ENCODE measurements at regions not wholly inside any gene's neighbourhood (a gene's known extent, or its start where the extent isn't known, plus 50 kb on each side); places are given as distances from the start of the nearest gene placed in this dataset.

GRCh38 chr1:10934150-10934818 lies 78.2 kb upstream of the TARDBP start:
- TF ChIP-seq CTCF (IDR thresholded peaks at IDR 0.05): no peak
- no peak overlapping the region for H3K4me3 ChIP-seq
- no peak for DNase-seq (ENCODE audit: low spot score in 2 of 2)
- H3K4me1 ChIP-seq: no peaks in the 10 kb centered on the region
- H3K9me3 ChIP-seq: no peaks in the 10 kb centered on the region
- intact Hi-C loops (cut with DNase I): no loop called here
- no peaks in the 10 kb centered on the region for H3K27me3 ChIP-seq
- H3K36me3 ChIP-seq: no peaks in the 10 kb centered on the region
- no peak overlapping the region for H3K27ac ChIP-seq

- no peak overlapping the region for H3K4me3 ChIP-seq
- no peak for DNase-seq (ENCODE audit: low spot score in 2 of 2)
- intact Hi-C loops (cut with DNase I): no loop called here
These were observed 77.2 kb upstream of the TARDBP start for GRCh38 chr1:10935246-10935645.

GRCh38 chr1:10935724-10936123 lies 76.7 kb upstream of the TARDBP start:
- no peaks in the 10 kb centered on the region for H3K9me3 ChIP-seq
- intact Hi-C loops (cut with DNase I): no loop called here
- no peak for TF ChIP-seq CTCF (IDR thresholded peaks at IDR 0.05)
- H3K4me3 ChIP-seq: no peak overlapping the region
- no peaks in the 10 kb centered on the region for H3K27me3 ChIP-seq
- no peak overlapping the region for H3K27ac ChIP-seq
- H3K36me3 ChIP-seq: no peaks in the 10 kb centered on the region
- H3K4me1 ChIP-seq: no peaks in the 10 kb centered on the region
- no peak for DNase-seq (ENCODE audit: low spot score in 2 of 2)

More at GRCh38 chr1:10935246-10935645, 77.2 kb upstream of the TARDBP start:
- Histone ChIP-seq H3K4me1 (no peaks in the 10 kb centered on the region), H3K36me3 (no peaks in the 10 kb centered on the region), H3K27ac (no peak overlapping the region), H3K27me3 (no peaks in the 10 kb centered on the region), H3K9me3 (no peaks in the 10 kb centered on the region)
- no peak for TF ChIP-seq CTCF (IDR thresholded peaks at IDR 0.05)

GRCh38 chr1:10936998-10937901 lies 75.2 kb upstream of the TARDBP start:
- intact Hi-C loops (cut with DNase I): no loop called here

More at GRCh38 chr1:10936998-10937901, 75.2 kb upstream of the TARDBP start:
- peaks cover 0 to 4% of the 10 kb centered on the region in 2 donors for H3K4me1 ChIP-seq
- DNase-seq (ENCODE audit: low spot score in 2 of 2): no peak
- H3K9me3 ChIP-seq: no peaks in the 10 kb centered on the region
- H3K4me3 ChIP-seq: no peak overlapping the region
- H3K27me3 ChIP-seq: peaks cover 3% of the 10 kb centered on the region
- H3K36me3 ChIP-seq: no peaks in the 10 kb centered on the region
- TF ChIP-seq CTCF (IDR thresholded peaks at IDR 0.05): no peak
- no peak overlapping the region for H3K27ac ChIP-seq
